ENCODE measurements at regions not wholly inside any gene's neighbourhood (a gene's known extent, or its start where the extent isn't known, plus 50 kb on each side); places are given as distances from the start of the nearest gene placed in this dataset.
"Not testable (repeated sequence)": the region's sequence is repeated elsewhere in the genome, so short reads cannot be mapped to it uniquely, and the experiment has no call there.

GRCh38 chr4:189703000-189703399, 237.7 kb upstream of the FRG1 start:
- DNase-seq (ENCODE audit: low read depth) = not testable (repeated sequence)

- DNase-seq (ENCODE audit: low read depth) = not testable (repeated sequence)
These were observed 233.9 kb upstream of the FRG1 start for GRCh38 chr4:189706821-189707220.

- DNase-seq (ENCODE audit: low read depth) = not testable (repeated sequence)
These were observed 233.4 kb upstream of the FRG1 start for GRCh38 chr4:189707227-189707626.

- DNase-seq (ENCODE audit: low read depth) = not testable (repeated sequence)
These were observed 228.7 kb upstream of the FRG1 start for GRCh38 chr4:189711956-189712355.

- not testable (repeated sequence) for DNase-seq (ENCODE audit: low read depth)
These were observed 219.4 kb upstream of the FRG1 start for GRCh38 chr4:189721016-189721993.

- not testable (repeated sequence) for DNase-seq (ENCODE audit: low read depth)
These were observed 218.2 kb upstream of the FRG1 start for GRCh38 chr4:189722324-189723003.

- not testable (repeated sequence) for DNase-seq (ENCODE audit: low read depth)
These were observed 212.6 kb upstream of the FRG1 start for GRCh38 chr4:189727982-189728638.

- DNase-seq (ENCODE audit: low read depth) = not testable (repeated sequence)
These were observed 208.7 kb upstream of the FRG1 start for GRCh38 chr4:189731989-189732388.

- not testable (repeated sequence) for DNase-seq (ENCODE audit: low read depth)
These were observed 207.2 kb upstream of the FRG1 start for GRCh38 chr4:189733507-189733906.

- DNase-seq (ENCODE audit: low read depth) = not testable (repeated sequence)
These were observed 205.9 kb upstream of the FRG1 start for GRCh38 chr4:189734648-189735267.

- DNase-seq (ENCODE audit: low read depth) = not testable (repeated sequence)
These were observed 204.0 kb upstream of the FRG1 start for GRCh38 chr4:189736656-189737055.

GRCh38 chr4:189740118-189740517, 200.6 kb upstream of the FRG1 start:
- DNase-seq (ENCODE audit: low read depth) = not testable (repeated sequence)

GRCh38 chr4:189740873-189741272, 199.8 kb upstream of the FRG1 start:
- DNase-seq (ENCODE audit: low read depth) = no peak

- DNase-seq (ENCODE audit: low read depth) = not testable (repeated sequence)
These were observed 187.6 kb upstream of the FRG1 start for GRCh38 chr4:189753092-189753491.

- no peak for DNase-seq (ENCODE audit: low read depth)
These were observed 177.1 kb upstream of the FRG1 start for GRCh38 chr4:189763583-189763982.

GRCh38 chr4:189765301-189765700, 175.4 kb upstream of the FRG1 start:
- DNase-seq (ENCODE audit: low read depth) = no peak

- DNase-seq (ENCODE audit: low read depth) = no peak
These were observed 174.9 kb upstream of the FRG1 start for GRCh38 chr4:189765736-189766135.

GRCh38 chr4:189767941-189768340, 172.7 kb upstream of the FRG1 start:
- no peak for DNase-seq (ENCODE audit: low read depth)

GRCh38 chr4:189769131-189769530, 171.5 kb upstream of the FRG1 start:
- no peak for DNase-seq (ENCODE audit: low read depth)

GRCh38 chr4:189771696-189772361, 168.8 kb upstream of the FRG1 start:
- DNase-seq (ENCODE audit: low read depth) = no peak

- no peak for DNase-seq (ENCODE audit: low read depth)
These were observed 166.8 kb upstream of the FRG1 start for GRCh38 chr4:189773909-189774308.

Measured in activated T-helper 9 cell treated with anti-CD3 and anti-CD28 coated beads, Interleukin-2, amount 50 U/mL, for 16 hours (primary cell).